ENCODE measurements at regions not wholly inside any gene's neighbourhood (a gene's known extent, or its start where the extent isn't known, plus 50 kb on each side); places are given as distances from the start of the nearest gene placed in this dataset.

GRCh38 chr10:84838851-84839250 lies 510.5 kb downstream of the CCSER2 start:
- Histone ChIP-seq H3K9me3 (ENCODE audit: control insufficient read depth, insufficient read depth, low read length) (peaks cover 6% of the 10 kb centered on the region; the same call in 1 of the 2 replicates), H4K8ac (ENCODE audit: low read depth in 2 of 2, low read length in 2 of 2) (no peak overlapping the region), H3K23ac (ENCODE audit: low read depth, low read length) (no peak overlapping the region), H3K4me3 (ENCODE audit: insufficient read depth, low read depth, low read length) (no peak overlapping the region), H2AFZ (replicated peaks; ENCODE audit: low read length, poor library complexity) (no peak overlapping the region), H2AK9ac (replicated peaks; ENCODE audit: low read depth, low read length, poor library complexity) (no peak overlapping the region), H3K14ac (replicated peaks; ENCODE audit: low read depth, low read length) (no peak overlapping the region), H3K18ac (ENCODE audit: low read depth, low read length) (no peak overlapping the region), H3K27ac (ENCODE audit: insufficient read depth, low read length) (no peak overlapping the region), H3K4me2 (ENCODE audit: low read depth, low read length) (no peak overlapping the region), H3K56ac (ENCODE audit: extremely low read depth, insufficient read depth, low read length) (no peak overlapping the region), H2BK15ac (ENCODE audit: low read depth, low read length) (no peak overlapping the region), H3K9ac (ENCODE audit: low read depth, low read length) (no peak overlapping the region), H3K9me1 (ENCODE audit: insufficient read depth, low read length) (no peaks in the 10 kb centered on the region), H3K27me3 (ENCODE audit: control insufficient read depth, insufficient read depth, low read length) (no peaks in the 10 kb centered on the region), H3K36me3 (ENCODE audit: control insufficient read depth, insufficient read depth, low read length) (no peaks in the 10 kb centered on the region), H2AK5ac (ENCODE audit: low read depth, low read length) (no peak overlapping the region), H4K20me1 (ENCODE audit: insufficient read depth, low read length) (no peaks in the 10 kb centered on the region), H3K4ac (ENCODE audit: low read depth, low read length) (no peak overlapping the region), H2BK120ac (ENCODE audit: low read depth, low read length) (no peak overlapping the region), H4K5ac (ENCODE audit: low read depth, low read length) (no peak overlapping the region), H4K91ac (ENCODE audit: insufficient read depth, low read depth, low read length) (no peak overlapping the region), H3K4me1 (ENCODE audit: control insufficient read depth, insufficient read depth, low read length) (no peaks in the 10 kb centered on the region), H3K79me1 (ENCODE audit: low read depth in 1 of 2, low read length in 2 of 2) (no peaks in the 10 kb centered on the region), H2BK20ac (ENCODE audit: low read depth, low read length) (no peak overlapping the region), H2BK5ac (ENCODE audit: low read depth, low read length, poor library complexity, severe bottlenecking) (no peak overlapping the region)
- BruUV-seq (replicated peaks): no TSS peak
- ATAC-seq (ENCODE audit: low read depth) (no peak), DNase-seq (no peak)
- ChIA-PET CTCF (no interaction called here), POLR2A (ENCODE audit: unreplicated experiment) (no interaction called here)
- in situ Hi-C loops (cut with MboI; ENCODE audit: low sequenced_read_pairs) (no loop called here), dilution Hi-C loops (cut with HindIII; ENCODE audit: low sequenced_read_pairs, unreplicated experiment) (no loop called here), intact Hi-C loops (cut with micrococcal nuclease) (no loop called here)
- no peak for TF ChIP-seq POLR2A (IDR thresholded peaks at IDR 0.05; ENCODE audit: low read depth, low read length)
- no peak for TF ChIP-seq CHD1 (IDR thresholded peaks at IDR 0.05; ENCODE audit: low read depth, low read length)
- no peak for TF ChIP-seq MAFK (IDR thresholded peaks at IDR 0.05; ENCODE audit: low read depth, low read length)
- TF ChIP-seq CEBPB (IDR thresholded peaks at IDR 0.05; ENCODE audit: low read depth, low read length): no peak
- no peak for TF ChIP-seq RCOR1 (IDR thresholded peaks at IDR 0.05; ENCODE audit: insufficient replicate concordance, low read length)
- TF ChIP-seq CTCF (conservative IDR thresholded peaks at IDR 0.05; ENCODE audit: low read depth, low read length): no peak
- no peak for TF ChIP-seq NFE2L2 (IDR thresholded peaks at IDR 0.05; ENCODE audit: low read depth, low read length)
- TF ChIP-seq RFX5 (IDR thresholded peaks at IDR 0.05; ENCODE audit: low read depth, low read length): no peak
- no peak for TF ChIP-seq SMC3 (IDR thresholded peaks at IDR 0.05; ENCODE audit: low read depth, low read length)
- TF ChIP-seq USF2 (IDR thresholded peaks at IDR 0.05; ENCODE audit: low read depth, low read length): no peak
- no peak for TF ChIP-seq BHLHE40 (IDR thresholded peaks at IDR 0.05; ENCODE audit: low read depth, low read length)
- WGBS, 2 experiments (ENCODE audit: extremely low coverage in 2 of 2, insufficient read length in 1 of 2): no CpG with 5 or more reads among the region's 6 CpGs
